Jurkat, Clone E6-1 (cell line): ENCODE measurements at regions not wholly inside any gene's neighbourhood (a gene's known extent, or its start where the extent isn't known, plus 50 kb on each side); places are given as distances from the start of the nearest gene placed in this dataset.
"Not testable (repeated sequence)": the region's sequence is repeated elsewhere in the genome, so short reads cannot be mapped to it uniquely, and the experiment has no call there.

Source experiments
- DNase-seq: peaks from one replicate; pipeline ENCODE4 v3.0.0-alpha.2; 2011; ENCODE audit warnings: low read depth, low spot score
- H3K4me3 ChIP-seq: 2 replicates; pipeline ENCODE4 v1.5.1; 2011; ENCODE audit warnings: mild to moderate bottlenecking, low read length, control low read depth, moderate library complexity

- not testable (repeated sequence) for H3K4me3 ChIP-seq, DNase-seq
These were observed 253.2 kb downstream of the ANKRD30B start for GRCh38 chr18:15001038-15001794.

- not testable (repeated sequence) for H3K4me3 ChIP-seq, DNase-seq
These were observed 253.8 kb downstream of the ANKRD30B start for GRCh38 chr18:15001795-15002107.

GRCh38 chr18:15002765-15003164, 254.8 kb downstream of the ANKRD30B start:
- not testable (repeated sequence) for H3K4me3 ChIP-seq, DNase-seq

- H3K4me3 ChIP-seq, DNase-seq: not testable (repeated sequence)
These were observed 255.3 kb downstream of the ANKRD30B start for GRCh38 chr18:15003231-15003630.

- H3K4me3 ChIP-seq, DNase-seq: not testable (repeated sequence)
These were observed 255.8 kb downstream of the ANKRD30B start for GRCh38 chr18:15003636-15004269.

GRCh38 chr18:15004270-15004973, 256.4 kb downstream of the ANKRD30B start:
- not testable (repeated sequence) for DNase-seq, H3K4me3 ChIP-seq

- no peak for DNase-seq
- H3K4me3 ChIP-seq = no peak overlapping the region
These were observed 257.6 kb downstream of the ANKRD30B start for GRCh38 chr18:15005313-15006130.

GRCh38 chr18:15006616-15007015, 258.6 kb downstream of the ANKRD30B start:
- H3K4me3 ChIP-seq, DNase-seq: not testable (repeated sequence)

GRCh38 chr18:15026041-15026440, 278.1 kb downstream of the ANKRD30B start:
- not testable (repeated sequence) for DNase-seq, H3K4me3 ChIP-seq

- H3K4me3 ChIP-seq = not testable (repeated sequence)
- DNase-seq = peak; percentile 0
These were observed 280.1 kb downstream of the ANKRD30B start for GRCh38 chr18:15028037-15028436.

GRCh38 chr18:15060279-15060880, 312.4 kb downstream of the ANKRD30B start:
- not testable (repeated sequence) for H3K4me3 ChIP-seq, DNase-seq

GRCh38 chr18:15061289-15061896, 313.4 kb downstream of the ANKRD30B start:
- DNase-seq, H3K4me3 ChIP-seq: not testable (repeated sequence)

- H3K4me3 ChIP-seq, DNase-seq: not testable (repeated sequence)
These were observed 318.5 kb downstream of the ANKRD30B start for GRCh38 chr18:15066434-15066833.

GRCh38 chr18:15071311-15071710, 323.3 kb downstream of the ANKRD30B start:
- not testable (repeated sequence) for H3K4me3 ChIP-seq, DNase-seq
